ENCODE measurements at regions not wholly inside any gene's neighbourhood (a gene's known extent, or its start where the extent isn't known, plus 50 kb on each side); places are given as distances from the start of the nearest gene placed in this dataset.

DNA sequence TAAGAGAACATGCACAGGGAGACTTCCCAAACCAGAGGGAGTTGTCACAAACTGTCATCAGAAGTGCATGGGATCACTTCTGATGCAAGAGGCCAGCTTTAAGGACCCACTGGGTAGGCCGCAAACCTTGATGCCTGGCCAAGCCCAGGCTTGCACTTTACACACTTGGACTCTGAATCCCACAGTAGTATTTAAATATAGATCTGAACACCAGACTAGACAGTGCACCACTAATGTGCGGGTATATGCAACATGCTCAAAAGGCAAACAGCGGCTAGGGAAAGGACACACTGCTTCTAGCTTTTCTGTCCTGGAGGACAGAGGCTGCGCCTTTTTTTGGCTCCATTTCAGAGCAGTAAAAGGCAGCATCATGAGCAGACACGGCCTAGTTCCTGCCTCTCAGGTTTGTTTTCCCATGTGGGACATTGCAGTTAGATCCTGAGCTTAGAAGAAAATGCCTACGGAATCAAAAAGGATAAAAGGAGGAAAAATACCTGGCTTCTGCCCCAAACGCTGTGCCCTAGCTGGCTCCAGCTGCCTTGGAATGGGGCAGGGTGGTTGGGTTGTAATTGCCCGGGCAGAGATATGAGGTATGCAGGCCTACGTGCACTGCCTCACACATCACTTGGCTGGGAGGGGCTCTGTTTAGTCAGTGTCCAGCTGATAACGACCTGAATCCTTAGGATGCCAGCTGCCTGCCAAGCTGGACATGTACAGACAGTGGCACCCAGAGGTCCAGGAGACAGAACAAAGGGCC is 84.5 kb upstream of the EGLN3 start:
- DNase-seq, result no peak

DNA sequence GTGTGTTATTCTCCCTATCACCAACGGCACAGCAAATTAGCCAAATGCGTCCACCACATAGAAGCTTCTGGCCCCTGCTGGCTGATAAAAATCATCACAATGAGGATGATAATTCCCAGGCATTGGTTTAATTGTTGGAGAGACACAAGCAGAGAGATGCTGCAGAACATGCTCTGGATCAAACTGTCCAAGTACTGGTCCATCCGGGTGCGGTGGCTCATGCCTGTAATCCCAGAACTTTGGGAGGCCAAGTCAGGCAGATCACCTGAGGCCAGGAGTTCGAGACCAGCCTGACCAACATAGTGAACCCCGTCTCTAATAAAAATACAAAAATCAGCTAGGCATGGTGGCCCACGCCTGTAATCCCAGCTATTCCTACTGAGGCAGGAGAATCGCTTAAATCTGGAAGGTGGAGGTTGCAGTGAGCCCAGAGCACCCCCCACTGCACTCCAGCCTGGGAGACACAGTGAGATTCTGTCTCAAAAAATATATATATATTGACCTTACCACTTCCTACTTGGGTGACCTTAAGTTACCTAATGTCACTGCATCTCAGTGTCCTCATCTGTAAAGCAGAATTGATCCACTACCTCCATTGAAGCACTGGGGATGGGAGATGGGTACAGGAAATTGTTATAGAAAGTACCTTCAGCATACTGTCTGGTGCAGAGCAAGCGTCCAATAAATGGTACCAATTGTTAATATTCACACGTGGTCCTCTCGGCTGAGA is 83.7 kb upstream of the EGLN3 start:
- no peak for DNase-seq

DNA sequence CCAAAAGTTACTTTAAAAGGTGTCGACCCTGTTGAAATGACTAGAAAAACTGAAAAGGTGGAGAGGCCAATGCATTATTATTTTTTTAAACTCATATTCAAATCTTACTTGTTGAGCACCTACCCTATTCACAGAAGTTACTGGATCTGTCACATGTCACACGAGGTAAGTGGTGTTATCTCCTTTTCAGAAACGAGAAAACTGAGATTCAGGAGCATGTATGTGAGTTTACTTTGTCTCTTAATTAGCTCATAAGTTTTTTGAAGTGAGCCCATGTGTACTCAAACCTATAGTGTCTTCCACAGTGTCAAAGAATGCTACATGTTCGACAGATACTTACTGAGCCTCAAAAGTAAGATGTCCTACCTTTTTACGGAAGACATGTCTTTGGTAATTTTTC is 81.8 kb upstream of the EGLN3 start:
- no peak for DNase-seq

DNA sequence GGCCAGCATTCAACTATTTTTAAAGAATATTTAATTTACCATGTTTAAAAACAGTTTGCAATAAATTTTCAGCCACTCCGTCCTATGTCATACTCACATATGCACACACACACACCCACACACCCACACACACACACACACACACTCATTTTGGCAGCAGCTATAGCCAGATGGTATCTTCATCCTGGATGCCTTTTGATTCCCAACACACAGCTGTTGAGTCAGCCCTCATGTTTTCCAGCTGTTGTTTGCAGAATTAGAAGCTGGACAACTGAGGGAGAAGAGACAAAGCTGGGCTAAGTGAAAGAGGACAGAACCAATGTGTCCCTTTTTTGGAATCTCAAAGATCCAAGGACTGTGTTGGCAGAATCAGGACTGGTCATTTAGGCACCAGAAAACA is 80.0 kb upstream of the EGLN3 start:
- no peak for DNase-seq

DNA sequence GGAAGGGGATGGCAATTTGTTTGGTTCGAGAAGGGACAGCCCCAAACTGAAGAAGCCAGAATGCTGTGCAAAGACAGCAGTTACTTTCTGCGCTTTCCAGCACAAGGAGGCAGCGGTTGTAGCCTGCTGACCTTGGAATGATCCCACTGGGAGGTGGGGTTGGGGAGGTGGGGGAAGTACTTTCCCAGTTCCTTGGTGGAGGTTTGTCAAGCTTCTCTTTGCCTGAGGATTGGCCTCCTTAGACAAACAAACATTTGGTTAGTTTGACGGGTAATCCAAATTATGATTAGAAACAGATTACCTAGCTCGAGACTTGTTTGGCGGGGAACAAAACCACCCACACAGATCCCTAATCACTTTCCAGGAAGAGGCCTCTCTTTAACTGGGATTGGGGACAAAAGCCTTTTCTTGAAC is 79.1 kb upstream of the EGLN3 start:
- DNase-seq, result no peak

DNA sequence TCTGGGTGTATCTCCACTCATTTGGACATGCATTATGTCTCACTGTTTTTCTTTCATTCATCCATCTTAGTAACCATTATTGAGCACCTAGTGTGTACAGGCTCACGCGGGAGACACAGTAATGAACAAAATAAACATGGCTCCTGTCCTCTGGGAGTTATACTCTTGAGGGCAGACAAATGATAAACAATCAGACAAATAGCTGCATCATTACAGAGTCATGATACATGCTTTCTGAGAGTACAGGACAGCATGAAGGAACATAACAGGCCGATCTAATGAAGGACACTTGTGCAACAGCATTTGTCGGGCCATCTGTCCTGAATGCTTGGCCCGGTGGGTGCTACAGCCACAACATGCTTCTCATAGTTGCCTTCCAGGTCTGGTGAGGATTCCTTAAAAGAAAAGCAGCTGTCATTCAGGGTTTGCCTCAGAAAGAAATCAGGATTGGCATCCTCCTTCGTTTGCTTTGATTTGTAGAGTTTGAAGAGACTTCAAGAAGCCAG is 77.2 kb upstream of the EGLN3 start:
- no peak for DNase-seq

DNA sequence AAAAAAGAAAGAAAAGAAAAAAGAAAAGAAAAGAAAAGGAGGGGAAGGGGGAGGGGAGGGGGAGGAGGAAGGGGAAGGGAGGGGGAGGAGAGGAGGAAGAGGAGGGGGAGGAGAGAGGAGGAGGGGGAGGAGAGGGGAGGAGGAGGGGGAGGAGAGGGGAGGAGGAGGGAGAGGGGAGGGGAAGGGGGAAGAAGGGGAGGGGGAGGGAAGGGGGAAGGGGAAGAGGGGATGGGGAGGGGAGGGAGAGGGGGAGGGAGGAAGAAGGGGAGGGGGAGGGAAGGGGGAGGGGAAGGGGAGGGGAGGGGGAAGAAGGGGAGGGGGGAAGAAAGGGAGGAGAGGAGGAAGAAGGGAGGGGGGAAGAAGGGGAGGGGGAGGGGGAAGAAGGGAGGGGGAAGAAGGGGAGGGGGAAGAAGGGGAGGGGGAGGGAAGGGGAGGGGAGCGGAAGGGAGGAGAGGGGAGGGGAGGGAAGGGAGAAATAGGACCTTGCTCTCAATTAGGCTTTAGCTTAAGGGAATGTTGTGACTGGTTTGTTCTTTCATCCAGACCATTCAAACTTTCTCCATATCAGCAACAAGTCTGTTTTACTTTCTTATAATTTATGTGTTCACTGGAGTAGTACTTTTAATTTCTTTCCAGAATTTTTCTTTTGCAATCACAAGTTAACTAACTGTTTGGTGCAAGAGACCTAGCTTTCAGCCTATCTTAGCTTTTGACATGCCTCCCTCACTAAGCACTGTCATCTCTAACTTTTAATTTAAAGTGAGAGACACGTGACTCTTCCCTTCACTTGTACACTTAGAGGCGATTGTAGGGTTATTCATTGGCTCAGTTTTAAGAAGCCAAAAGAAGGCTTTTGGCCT is 76.5 kb upstream of the EGLN3 start:
- no peak for DNase-seq

DNA sequence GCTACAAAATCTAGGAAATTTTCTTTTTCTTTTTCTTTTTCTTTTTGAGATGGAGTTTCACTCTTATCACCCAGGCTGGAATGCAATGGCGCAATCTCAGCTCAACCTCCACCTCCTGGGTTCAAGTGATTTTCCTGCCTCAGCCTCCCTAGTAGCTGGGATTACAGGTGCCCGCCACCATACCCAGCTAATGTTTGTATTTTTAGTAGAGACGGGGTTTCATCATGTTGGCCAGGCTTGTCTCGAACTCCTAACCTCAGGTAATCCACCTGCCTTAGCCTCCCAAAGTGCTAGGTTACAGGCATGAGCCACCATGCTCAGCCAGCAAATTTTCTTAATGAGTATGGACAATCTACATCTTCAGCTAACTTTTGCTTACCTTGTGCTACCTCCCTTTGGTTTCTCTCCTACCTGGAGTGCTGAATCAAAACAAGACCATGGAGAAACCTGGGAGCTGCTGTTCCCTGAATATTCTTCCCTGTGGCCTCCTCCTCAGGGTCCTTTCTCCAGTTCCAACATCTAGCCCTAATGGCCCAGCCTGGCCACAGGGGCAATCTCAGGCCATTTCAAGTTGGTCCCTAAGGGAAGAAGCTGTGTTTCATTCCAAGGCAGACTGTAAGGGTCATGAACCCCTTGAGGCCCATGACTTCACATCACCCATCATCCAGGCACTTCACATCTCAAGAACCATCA is 74.6 kb upstream of the EGLN3 start:
- no peak for DNase-seq

DNA sequence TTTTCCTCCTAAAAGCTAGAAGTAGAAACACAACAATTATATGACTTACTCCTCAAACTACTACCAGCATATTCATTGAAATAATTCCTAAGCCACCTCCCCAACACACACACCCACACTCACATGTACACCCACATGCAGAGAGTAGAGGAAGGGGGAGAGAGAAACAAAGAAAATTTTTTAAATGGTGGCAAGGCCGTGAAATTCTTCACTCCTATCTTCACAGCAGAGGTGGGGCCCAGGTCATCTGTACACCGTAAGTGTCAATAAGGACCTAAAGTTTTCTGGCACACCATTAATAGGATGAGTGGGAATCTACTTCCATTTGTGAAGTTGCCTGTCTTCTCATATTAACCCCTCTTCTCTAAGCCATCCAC is 73.9 kb upstream of the EGLN3 start:
- DNase-seq, result no peak

DNA sequence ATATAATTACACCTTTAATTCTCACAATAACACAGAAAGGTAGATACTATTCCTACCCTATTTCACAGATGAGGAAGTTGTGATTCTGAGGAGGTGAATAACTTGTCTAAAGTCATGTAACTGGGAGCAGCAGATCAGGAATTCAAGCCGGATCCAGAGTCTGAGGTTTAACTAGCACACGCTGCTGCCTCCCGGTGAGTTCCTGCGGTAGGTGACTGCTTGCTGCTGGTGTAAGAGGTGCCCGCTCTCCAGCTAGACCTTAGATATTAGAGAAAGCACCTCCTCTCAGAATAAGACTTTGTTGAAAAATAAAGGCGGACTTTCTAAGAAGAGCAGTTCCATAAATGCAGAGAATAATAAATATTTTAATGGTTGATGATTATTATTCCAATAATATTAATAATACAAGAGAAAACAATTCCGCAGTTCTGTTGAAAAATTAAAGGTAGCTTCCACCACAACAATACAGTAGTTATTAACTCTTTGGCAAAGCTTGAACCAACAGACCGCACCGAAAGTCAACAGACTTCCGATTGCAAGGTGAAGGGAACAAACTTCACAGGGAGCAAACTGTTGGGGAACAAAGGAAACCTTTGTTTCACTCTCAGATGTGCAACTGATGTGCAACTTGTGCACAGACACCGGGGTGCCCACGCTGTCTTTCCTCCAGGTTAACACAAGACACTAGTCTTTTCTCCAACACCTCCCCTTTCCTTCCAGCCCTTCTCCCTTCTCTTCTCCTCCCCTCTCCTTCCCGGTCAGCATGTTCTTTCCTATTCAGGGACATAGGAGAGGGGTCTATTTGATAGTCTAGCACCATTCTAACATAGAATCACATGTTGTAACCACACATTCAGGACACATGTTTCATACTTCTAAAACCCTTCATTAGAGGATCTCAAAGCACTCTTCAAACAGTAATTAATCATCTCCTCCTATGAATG is 73.2 kb upstream of the EGLN3 start:
- no peak for DNase-seq

DNA sequence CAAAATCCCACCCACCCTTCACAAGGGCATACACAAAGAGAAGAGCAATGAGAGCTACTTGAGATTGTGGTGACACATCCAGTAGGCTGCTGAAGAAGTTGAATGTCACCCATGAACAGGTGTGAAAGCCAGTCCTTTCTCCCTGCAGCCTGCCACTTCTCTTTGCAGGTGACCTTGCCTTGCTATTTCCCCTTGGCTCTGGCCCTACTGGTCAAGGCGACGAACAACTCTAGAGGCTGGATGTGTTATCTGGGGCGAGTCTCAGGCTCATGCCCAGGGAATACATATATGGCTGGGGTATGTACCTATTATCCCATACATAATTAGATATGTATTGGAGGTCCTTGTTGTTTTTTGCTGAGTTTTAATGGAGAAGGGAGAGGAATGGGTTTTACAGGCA is 70.2 kb upstream of the EGLN3 start:
- no peak for DNase-seq

DNA sequence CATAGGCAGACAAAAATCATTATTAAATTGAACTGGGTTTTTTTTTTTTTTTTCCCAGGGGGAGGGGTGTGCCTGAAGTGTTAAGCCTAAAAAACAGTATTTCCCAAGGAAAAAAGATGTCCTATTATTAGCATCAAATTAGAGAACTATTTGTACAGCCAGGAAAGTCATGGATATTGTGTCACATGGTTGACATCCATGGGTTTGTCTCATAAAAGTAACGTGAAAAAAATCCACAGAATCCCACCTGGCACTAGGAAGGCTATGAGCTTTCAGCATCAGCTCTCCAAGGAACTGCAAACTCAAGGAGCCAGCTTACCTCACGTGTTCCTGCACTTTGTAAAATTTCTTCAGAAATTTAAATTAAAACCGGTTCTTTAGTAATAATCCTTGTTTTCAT is 69.1 kb upstream of the EGLN3 start:
- DNase-seq, result no peak

DNA sequence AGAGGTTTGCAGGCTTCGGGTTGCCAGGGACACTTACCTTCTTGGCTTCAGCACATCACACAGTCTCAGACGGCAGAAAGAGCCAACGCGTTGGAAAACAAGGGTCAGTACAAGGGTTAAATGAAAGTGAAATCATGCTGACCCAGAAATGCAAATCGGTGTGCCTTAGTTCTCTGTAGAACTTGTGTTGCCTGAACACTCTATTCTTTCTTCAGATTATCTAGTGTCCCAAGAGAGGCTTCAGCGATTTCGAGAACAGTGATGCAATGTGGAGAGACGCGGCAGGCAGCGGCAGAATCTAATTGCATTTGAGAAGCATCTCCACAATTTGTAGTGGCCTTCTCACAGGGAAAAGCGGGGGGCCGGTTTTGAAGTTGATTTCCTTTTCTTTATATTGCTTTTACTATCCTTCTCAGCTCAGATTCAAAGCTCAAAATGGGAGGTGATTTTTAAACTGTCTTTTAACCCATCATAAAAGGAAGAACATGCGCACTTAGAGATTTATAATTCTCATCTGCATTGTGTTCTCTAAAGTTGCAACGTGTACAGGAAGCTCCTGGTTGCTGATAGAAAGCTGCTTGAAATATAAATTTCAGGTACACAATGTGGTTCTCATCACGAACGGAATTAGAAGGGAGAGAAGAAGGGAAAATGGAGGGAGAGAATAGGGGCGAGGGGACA is 67.8 kb upstream of the EGLN3 start:
- DNase-seq, result no peak

DNA sequence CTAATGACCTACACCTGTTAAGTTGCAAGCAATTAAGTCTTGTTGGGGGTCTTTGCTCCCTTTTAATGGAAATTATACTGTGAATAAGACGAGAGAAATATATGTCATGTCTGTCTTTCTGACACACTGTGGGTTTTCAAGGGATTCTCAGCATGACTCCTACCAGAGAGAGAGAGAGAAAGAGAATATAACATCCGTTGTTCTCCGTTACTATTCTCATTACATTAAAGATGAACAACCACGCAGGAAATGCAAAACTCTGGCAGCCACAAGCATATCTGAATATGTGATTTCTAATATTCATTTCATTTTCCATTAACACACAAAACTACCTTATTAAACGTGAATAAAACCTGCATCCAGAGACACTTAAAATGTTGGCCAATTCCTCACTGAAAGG is 67.3 kb upstream of the EGLN3 start:
- no peak for DNase-seq

DNA sequence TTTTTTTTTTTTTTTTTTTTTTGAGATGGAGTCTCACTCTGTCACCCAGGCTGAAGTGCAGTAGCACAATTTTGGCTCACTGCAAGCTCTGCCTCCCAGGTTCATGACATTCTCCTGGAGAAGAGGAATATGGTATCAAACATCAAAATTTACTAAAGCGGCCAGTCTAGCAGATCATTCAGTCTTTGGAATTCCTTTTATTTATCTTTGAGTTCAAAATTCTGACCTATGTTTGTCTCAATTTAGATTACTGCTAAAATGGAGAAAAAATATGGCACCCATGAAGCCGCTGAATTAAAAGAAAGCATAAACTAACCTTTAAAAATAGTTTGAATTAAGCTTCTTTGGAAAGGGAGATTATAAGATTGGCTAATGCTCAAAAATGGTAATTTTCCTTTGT is 64.5 kb upstream of the EGLN3 start:
- no peak for DNase-seq

DNA sequence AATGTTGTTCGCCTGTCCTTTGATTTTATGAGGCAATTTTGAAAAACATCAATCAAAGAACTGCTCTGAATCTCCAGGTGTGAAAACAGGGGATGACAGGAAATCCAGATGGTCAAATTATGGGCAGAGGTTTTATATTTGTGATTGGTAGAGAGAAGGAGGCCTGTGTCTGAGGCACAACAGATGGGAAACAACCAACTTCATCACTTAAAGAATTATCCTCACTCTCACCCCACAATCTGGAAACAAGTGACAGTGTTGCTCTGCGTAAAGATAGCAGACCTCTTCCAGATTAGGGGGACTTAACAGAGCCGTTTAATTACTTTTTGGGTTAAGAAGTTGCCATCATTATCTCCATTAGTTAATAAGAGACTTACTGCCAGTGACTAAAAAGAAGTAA is 64.1 kb upstream of the EGLN3 start:
- DNase-seq, result no peak

DNA sequence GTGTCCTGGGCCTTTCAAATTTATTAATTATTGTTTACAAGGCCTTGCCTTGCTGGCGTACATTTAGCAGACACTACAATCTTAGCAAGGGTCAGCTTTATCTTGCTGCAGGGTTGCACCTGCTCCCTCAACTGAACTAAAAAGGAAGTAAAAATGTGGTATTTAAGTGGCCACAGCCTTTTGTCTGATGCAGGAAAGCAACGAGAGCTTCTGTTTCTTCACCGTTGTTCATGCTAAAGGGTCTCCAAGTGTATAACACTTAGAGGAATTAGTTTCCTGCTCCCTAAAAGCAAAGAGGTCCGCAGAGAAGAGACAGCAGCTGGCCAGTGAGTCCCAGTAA is 62.8 kb upstream of the EGLN3 start:
- no peak for DNase-seq

DNA sequence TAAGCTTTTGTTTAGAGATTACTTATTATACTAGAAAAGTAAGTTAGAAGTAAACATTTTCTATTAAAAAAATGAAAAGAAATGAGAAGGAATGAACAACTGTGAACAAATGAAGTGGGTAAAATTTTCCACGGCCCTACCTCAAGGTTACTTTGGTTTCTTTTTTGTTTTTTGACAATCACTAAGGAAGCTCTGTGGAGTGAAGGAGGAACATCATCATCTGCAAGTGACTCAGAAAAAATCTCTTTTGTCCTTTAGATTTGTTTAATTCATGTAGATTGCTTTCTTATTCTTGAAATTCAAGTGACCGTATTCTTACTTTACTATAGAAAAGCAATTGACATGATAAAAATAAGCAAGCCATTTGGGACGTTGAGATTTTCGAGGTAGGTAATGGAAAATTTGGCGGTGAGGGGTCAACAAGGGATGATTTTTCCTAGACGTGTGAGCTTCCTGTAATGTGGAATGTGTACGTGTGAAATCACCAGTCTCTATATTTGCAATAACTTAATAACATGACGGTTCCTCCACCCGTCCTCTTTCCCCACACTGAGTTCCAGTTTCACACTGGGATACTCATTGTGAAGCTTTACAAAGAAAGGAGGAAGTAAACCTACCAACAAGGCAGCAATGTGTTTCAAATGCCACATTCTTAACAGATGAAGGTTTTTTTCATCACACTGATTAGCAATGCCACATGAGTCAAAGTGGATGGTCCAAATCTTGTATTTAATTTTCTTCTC is 62.3 kb upstream of the EGLN3 start:
- DNase-seq, result no peak

DNA sequence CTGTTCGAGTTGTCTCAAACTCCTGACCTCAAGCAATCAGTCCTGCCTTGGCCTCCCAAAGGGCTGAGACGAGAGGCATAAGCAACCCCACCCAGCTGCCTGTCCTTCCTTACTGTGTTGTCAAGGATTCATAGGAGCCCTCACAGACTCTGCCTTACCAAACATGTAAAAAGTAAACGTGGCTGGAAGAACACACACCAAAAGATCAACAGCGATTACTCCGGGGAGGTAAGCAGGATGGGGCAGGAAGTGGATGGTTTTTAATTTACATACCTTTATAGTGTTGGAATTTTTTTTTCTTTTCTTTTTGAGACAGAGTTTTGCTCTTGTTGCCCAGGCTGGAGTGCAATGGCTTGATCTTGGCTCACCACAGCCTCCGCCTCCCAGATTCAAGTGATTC is 61.5 kb upstream of the EGLN3 start:
- no peak for DNase-seq

DNA sequence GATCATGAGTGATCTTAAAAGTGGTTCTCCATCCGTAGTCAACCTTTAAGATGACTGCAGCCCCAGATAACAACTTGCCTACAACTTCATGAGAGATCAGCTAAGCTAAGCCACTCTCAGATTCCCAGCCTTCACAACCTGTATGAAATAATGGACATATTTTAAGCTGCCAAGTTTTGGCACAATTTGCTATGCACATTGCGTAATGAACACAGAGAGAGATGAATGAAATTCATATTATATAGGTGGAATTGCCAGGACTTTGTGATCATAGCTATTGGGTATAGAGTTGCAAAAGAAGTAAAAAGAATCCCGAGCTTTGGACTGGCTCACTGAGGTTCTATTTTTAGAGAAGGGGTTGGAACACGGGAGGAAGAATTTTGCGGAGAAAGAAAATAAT is 59.1 kb upstream of the EGLN3 start:
- DNase-seq, result no peak

DNA sequence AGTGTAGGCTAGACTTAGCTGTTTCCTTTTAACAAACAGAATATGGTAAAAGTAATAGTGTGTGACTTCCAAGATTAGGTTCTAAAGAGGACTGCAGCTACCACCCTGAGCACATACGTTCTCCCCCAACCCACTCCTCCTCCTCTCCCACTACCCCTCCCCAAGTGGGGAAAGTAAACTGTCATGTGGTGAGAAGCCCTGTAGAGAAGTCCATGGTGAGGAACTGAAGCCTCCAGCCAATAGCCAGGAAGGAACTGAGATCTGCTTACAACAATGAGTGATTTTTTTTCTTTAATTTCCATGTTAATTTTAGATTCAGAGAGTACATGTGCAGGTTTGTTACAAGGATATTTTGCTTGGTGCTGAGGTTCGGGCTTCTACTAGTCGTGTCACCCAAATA is 57.0 kb upstream of the EGLN3 start:
- DNase-seq, result no peak

All from CD4-positive, alpha-beta T cell treated with Interferon gamma for 1 hour (primary cell).